IMR-90 (cell line): ENCODE measurements at regions not wholly inside any gene's neighbourhood (a gene's known extent, or its start where the extent isn't known, plus 50 kb on each side); places are given as distances from the start of the nearest gene placed in this dataset.

ENCODE experiments used
- ATAC-seq: fragments of 200-7000 bp; cut with Tn5 transposase; 2 replicates; pipeline ENCODE4 v1.9.1; 2020; ENCODE audit warnings: low read depth, mild to moderate bottlenecking, moderate library complexity
- BruUV-seq: library from RNA; stranded (reverse); fragments of 400-500 nt; replicated peaks from 2 replicates; lab custom pipeline; 2021; lab: Mats Ljungman, UMichigan
- CTCF ChIA-PET: fragments of 300-600 bp; formaldehyde crosslinking; extraction: SDS; loops from one replicate; lab custom pipeline; 2021; ENCODE audit warnings: antibody characterized with exemption; lab: Yijun Ruan, JAX
- POLR2A ChIA-PET: fragments of 300-600 bp; sonication (Branson Sonifier 250); formaldehyde crosslinking; loops from one replicate; lab custom pipeline; 2022; ENCODE audit warnings: antibody characterized with exemption; ENCODE audit not compliant: unreplicated experiment; lab: Charles Lee
- DNase-seq: peaks from one replicate; pipeline ENCODE4 v3.0.0; 2013
- H2AFZ ChIP-seq: replicated peaks from 2 replicates; pipeline ENCODE3; 2013; ENCODE audit warnings: low read length, mild to moderate bottlenecking; ENCODE audit not compliant: poor library complexity
- H2AK5ac ChIP-seq: 2 replicates; pipeline ENCODE4 v1.6.1; 2013; ENCODE audit warnings: low read depth, low read length, inconsistent platforms
- H2AK9ac ChIP-seq: replicated peaks from 2 replicates; pipeline ENCODE3; 2013; ENCODE audit warnings: mild to moderate bottlenecking, low read depth, low read length, moderate library complexity; ENCODE audit not compliant: poor library complexity
- H2BK120ac ChIP-seq: 2 replicates; pipeline ENCODE4 v1.6.1; 2013; ENCODE audit warnings: low read depth, low read length, inconsistent platforms
- H2BK15ac ChIP-seq: 3 replicates; pipeline ENCODE4 v1.6.1; 2013; ENCODE audit warnings: low read depth, low read length, inconsistent platforms
- H2BK20ac ChIP-seq: 2 replicates; pipeline ENCODE4 v1.6.1; 2013; ENCODE audit warnings: low read depth, mild to moderate bottlenecking, inconsistent platforms, low read length, moderate library complexity
- H2BK5ac ChIP-seq: 2 replicates; pipeline ENCODE4 v1.6.1; 2013; ENCODE audit warnings: mild to moderate bottlenecking, low read depth, low read length, inconsistent platforms; ENCODE audit not compliant: poor library complexity, severe bottlenecking
- H3K14ac ChIP-seq: replicated peaks from 2 replicates; pipeline ENCODE4 v1.6.1; 2013; ENCODE audit warnings: low read depth, low read length, inconsistent platforms
- H3K18ac ChIP-seq: 2 replicates; pipeline ENCODE4 v1.6.1; 2013; ENCODE audit warnings: low read depth, low read length, control low read depth
- H3K23ac ChIP-seq: 2 replicates; pipeline ENCODE4 v1.6.1; 2013; ENCODE audit warnings: low read depth, low read length, inconsistent platforms
- H3K27ac ChIP-seq: 2 replicates; pipeline ENCODE4 v1.5.1; 2013; ENCODE audit warnings: mild to moderate bottlenecking, control low read depth, low read length; ENCODE audit not compliant: insufficient read depth
- H3K27me3 ChIP-seq: 2 replicates; pipeline ENCODE4 v1.6.1; 2013; ENCODE audit warnings: low read length; ENCODE audit not compliant: control insufficient read depth, insufficient read depth
- H3K36me3 ChIP-seq: 2 replicates; pipeline ENCODE4 v1.6.1; 2013; ENCODE audit warnings: low read length, mixed read lengths; ENCODE audit not compliant: control insufficient read depth, insufficient read depth
- H3K4ac ChIP-seq: 2 replicates; pipeline ENCODE4 v1.6.1; 2013; ENCODE audit warnings: low read depth, low read length, inconsistent platforms
- H3K4me1 ChIP-seq: 2 replicates; pipeline ENCODE4 v1.6.1; 2013; ENCODE audit warnings: low read length, mixed read lengths; ENCODE audit not compliant: control insufficient read depth, insufficient read depth
- H3K4me2 ChIP-seq: 2 replicates; pipeline ENCODE4 v1.6.1; 2013; ENCODE audit warnings: low read depth, mild to moderate bottlenecking, control low read depth, low read length, moderate library complexity
- H3K4me3 ChIP-seq: 2 replicates; pipeline ENCODE4 v1.5.1; 2013; ENCODE audit warnings: low read depth, mild to moderate bottlenecking, control low read depth, low read length, moderate library complexity; ENCODE audit not compliant: insufficient read depth
- H3K56ac ChIP-seq: 2 replicates; pipeline ENCODE4 v1.6.1; 2013; ENCODE audit warnings: low read length, inconsistent platforms; ENCODE audit not compliant: insufficient read depth; ENCODE audit errors: extremely low read depth
- H3K79me1 ChIP-seq, 2 experiments: 2 replicates each; pipeline ENCODE4 v1.6.1; 2013; ENCODE audit warnings: low read length in 2 of 2, inconsistent platforms in 1 of 2, low read depth in 1 of 2
- H3K9ac ChIP-seq: 2 replicates; pipeline ENCODE4 v1.6.1; 2013; ENCODE audit warnings: low read depth, low read length, control low read depth
- H3K9me1 ChIP-seq: 2 replicates; pipeline ENCODE4 v1.6.1; 2013; ENCODE audit warnings: low read length, inconsistent platforms; ENCODE audit not compliant: insufficient read depth
- H3K9me3 ChIP-seq: 2 replicates; pipeline ENCODE4 v1.6.1; 2013; ENCODE audit warnings: low read length; ENCODE audit not compliant: control insufficient read depth, insufficient read depth
- H4K20me1 ChIP-seq: 2 replicates; pipeline ENCODE4 v1.6.1; 2013; ENCODE audit warnings: low read length, inconsistent platforms; ENCODE audit not compliant: insufficient read depth
- H4K5ac ChIP-seq: 2 replicates; pipeline ENCODE4 v1.6.1; 2013; ENCODE audit warnings: mild to moderate bottlenecking, low read depth, low read length, control low read depth
- H4K8ac ChIP-seq, 2 experiments: 2 replicates each; pipeline ENCODE4 v1.6.1; 2013; ENCODE audit warnings: low read depth in 2 of 2, low read length in 2 of 2, control low read depth in 1 of 2, inconsistent platforms in 1 of 2
- H4K91ac ChIP-seq: 2 replicates; pipeline ENCODE4 v1.6.1; 2013; ENCODE audit warnings: low read depth, low read length, inconsistent platforms; ENCODE audit not compliant: insufficient read depth
- BHLHE40 ChIP-seq: fragments of 150-350 bp; IDR thresholded peaks from 2 replicates; pipeline ENCODE4 v1.6.1; 2016; ENCODE audit warnings: mild to moderate bottlenecking, low read depth, low read length
- CEBPB ChIP-seq: IDR thresholded peaks from 2 replicates; pipeline ENCODE4 v1.6.1; 2012; ENCODE audit warnings: low read depth, low read length, improper control_type of control experiment
- CHD1 ChIP-seq: IDR thresholded peaks from 2 replicates; pipeline ENCODE4 v1.6.1; 2012; ENCODE audit warnings: low read depth, low read length, improper control_type of control experiment
- CTCF ChIP-seq: conservative IDR thresholded peaks from 2 replicates; pipeline ENCODE4 v1.5.1; 2012; ENCODE audit warnings: mild to moderate bottlenecking, low read depth, low read length, improper control_type of control experiment
- ELK1 ChIP-seq: fragments of 150-350 bp; IDR thresholded peaks from 2 replicates; pipeline ENCODE4 v1.6.1; 2016; ENCODE audit warnings: low read depth, mild to moderate bottlenecking, low read length, moderate library complexity, borderline replicate concordance
- FOS ChIP-seq: fragments of 150-350 bp; IDR thresholded peaks from 2 replicates; pipeline ENCODE4 v1.6.1; 2016; ENCODE audit warnings: low read depth, low read length
- MAFK ChIP-seq: IDR thresholded peaks from 2 replicates; pipeline ENCODE4 v1.6.1; 2012; ENCODE audit warnings: low read depth, low read length, improper control_type of control experiment
- MAZ ChIP-seq: IDR thresholded peaks from 2 replicates; pipeline ENCODE4 v1.6.1; 2012; ENCODE audit warnings: low read depth, mild to moderate bottlenecking, low read length, improper control_type of control experiment, moderate library complexity, borderline replicate concordance
- MXI1 ChIP-seq: IDR thresholded peaks from 2 replicates; pipeline ENCODE4 v1.6.1; 2012; ENCODE audit warnings: low read depth, mild to moderate bottlenecking, low read length, moderate library complexity, borderline replicate concordance
- NFE2L2 ChIP-seq: fragments of 150-350 bp; IDR thresholded peaks from 2 replicates; pipeline ENCODE4 v1.6.1; 2016; ENCODE audit warnings: low read depth, mild to moderate bottlenecking, low read length
- POLR2A ChIP-seq: IDR thresholded peaks from 2 replicates; pipeline ENCODE4 v1.6.1; 2012; ENCODE audit warnings: mild to moderate bottlenecking, low read depth, low read length
- RAD21 ChIP-seq: IDR thresholded peaks from 2 replicates; pipeline ENCODE4 v1.6.1; 2012; ENCODE audit warnings: low read length, improper control_type of control experiment
- RCOR1 ChIP-seq: IDR thresholded peaks from 2 replicates; pipeline ENCODE4 v1.6.1; 2012; ENCODE audit warnings: mild to moderate bottlenecking, low read length, improper control_type of control experiment; ENCODE audit not compliant: insufficient replicate concordance
- RFX5 ChIP-seq: IDR thresholded peaks from 2 replicates; pipeline ENCODE4 v1.8.0; 2012; ENCODE audit warnings: low read depth, mild to moderate bottlenecking, low read length, moderate library complexity
- SMC3 ChIP-seq: fragments of 150-350 bp; IDR thresholded peaks from 2 replicates; pipeline ENCODE4 v1.6.1; 2016; ENCODE audit warnings: low read depth, mild to moderate bottlenecking, antibody characterized with exemption, low read length, moderate library complexity
- USF2 ChIP-seq: fragments of 150-350 bp; IDR thresholded peaks from 2 replicates; pipeline ENCODE4 v1.6.1; 2017; ENCODE audit warnings: mild to moderate bottlenecking, antibody characterized with exemption, low read length, low read depth
- WGBS, 2 experiments: methylation state at CpG; one replicate each; pipeline versions ENCODE4 v1.1.5 to v1.1.7; 2013; ENCODE audit warnings: missing lambda C conversion rate in 2 of 2; ENCODE audit not compliant: insufficient read length in 1 of 2; ENCODE audit errors: extremely low coverage in 2 of 2; 5-methylcytosine and 5-hydroxymethylcytosine counted together
- dilution Hi-C: fragments of 300-500 bp; cut with HindIII; formaldehyde crosslinking; loops from one replicate; pipeline ENCODE4 v1.14.3; 2018; ENCODE audit warnings: low sequenced_read_pairs; ENCODE audit not compliant: unreplicated experiment
- in situ Hi-C: fragments of 300-500 bp; cut with MboI; formaldehyde crosslinking; loops from 3 replicates; pipeline ENCODE4 v1.14.3; 2019; ENCODE audit warnings: low sequenced_read_pairs, inconsistent platforms, mixed read lengths
- intact Hi-C: fragments of 100-400 bp; cut with micrococcal nuclease; formaldehyde crosslinking; loops from 2 replicates; pipeline ENCODE4 v1.10.0; 2022

- Histone ChIP-seq H3K36me3 (no peaks in the 10 kb centered on the region), H3K79me1 (no peaks in the 10 kb centered on the region), H4K91ac (no peak overlapping the region), H3K14ac (no peak overlapping the region), H2BK5ac (no peak overlapping the region), H4K5ac (no peak overlapping the region), H4K20me1 (no peaks in the 10 kb centered on the region), H2AK9ac (no peak overlapping the region), H2BK120ac (no peak overlapping the region), H4K8ac (no peak overlapping the region), H3K4me2 (no peak overlapping the region), H3K9me1 (no peaks in the 10 kb centered on the region), H2BK15ac (no peak overlapping the region), H3K27me3 (no peaks in the 10 kb centered on the region), H3K4me1 (no peaks in the 10 kb centered on the region), H3K56ac (no peak overlapping the region), H3K9ac (no peak overlapping the region), H2BK20ac (no peak overlapping the region), H3K4ac (no peak overlapping the region), H3K4me3 (no peak overlapping the region), H3K23ac (no peak overlapping the region), H3K9me3 (no peaks in the 10 kb centered on the region), H2AK5ac (no peak overlapping the region), H3K27ac (no peak overlapping the region), H2AFZ (no peak overlapping the region), H3K18ac (no peak overlapping the region)
- CTCF ChIA-PET = no interaction called here
- DNase-seq = no peak
- TF ChIP-seq MXI1 (no peak), RFX5 (no peak), FOS (no peak), MAFK (no peak), CHD1 (no peak), SMC3 (no peak), RAD21 (no peak), CEBPB (no peak), MAZ (no peak), ELK1 (no peak), USF2 (no peak), NFE2L2 (no peak), BHLHE40 (no peak), CTCF (no peak), POLR2A (no peak), RCOR1 (no peak)
- in situ Hi-C loops = no loop called here
- no peak for ATAC-seq
- WGBS, 2 experiments = no CpG with 5 or more reads among the region's 4 CpGs
- no TSS peak for BruUV-seq
- intact Hi-C loops = no loop called here
- POLR2A ChIA-PET = no interaction called here
- dilution Hi-C loops = no loop called here
Measured at GRCh38 chr6:48222241-48222640, 111.2 kb upstream of the PTCHD4 start.
